GM19023 (cell line): ENCODE measurements at regions not wholly inside any gene's neighbourhood (a gene's known extent, or its start where the extent isn't known, plus 50 kb on each side); places are given as distances from the start of the nearest gene placed in this dataset.

Source experiments
- ATAC-seq: cut with Tn5 transposase; IDR thresholded peaks from one replicate; pipeline ENCODE4 v1.9.1; 2021; ENCODE audit warnings: mild to moderate bottlenecking, moderate library complexity; ENCODE audit not compliant: unreplicated experiment

DNA sequence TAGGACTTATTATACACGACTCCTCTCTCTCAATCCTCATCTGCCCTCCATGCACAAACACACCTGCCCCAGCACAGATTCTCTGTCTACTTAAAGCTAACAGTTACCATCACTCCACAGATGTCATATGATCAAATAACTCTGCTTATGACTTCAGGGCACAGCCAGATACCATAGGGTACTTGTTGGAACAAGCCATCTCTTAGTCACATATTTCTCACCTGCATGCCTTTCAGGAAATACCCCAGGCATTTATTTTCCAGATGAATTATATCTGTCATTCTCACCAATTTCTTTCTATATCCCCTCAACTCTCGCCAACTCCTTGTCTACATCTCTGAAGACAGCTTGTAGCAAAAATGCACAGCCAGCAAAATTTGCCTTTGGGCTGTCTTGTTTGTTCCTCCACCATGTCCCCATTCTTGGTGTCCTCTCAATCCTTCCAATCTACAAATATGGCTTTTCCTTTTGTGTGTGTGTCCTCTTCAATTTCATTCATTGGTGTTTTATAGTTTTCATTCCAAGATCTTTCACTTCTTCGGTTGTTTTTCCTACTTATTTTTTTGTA lies 353.9 kb upstream of the CAMK1G start:
- no peak for ATAC-seq

DNA sequence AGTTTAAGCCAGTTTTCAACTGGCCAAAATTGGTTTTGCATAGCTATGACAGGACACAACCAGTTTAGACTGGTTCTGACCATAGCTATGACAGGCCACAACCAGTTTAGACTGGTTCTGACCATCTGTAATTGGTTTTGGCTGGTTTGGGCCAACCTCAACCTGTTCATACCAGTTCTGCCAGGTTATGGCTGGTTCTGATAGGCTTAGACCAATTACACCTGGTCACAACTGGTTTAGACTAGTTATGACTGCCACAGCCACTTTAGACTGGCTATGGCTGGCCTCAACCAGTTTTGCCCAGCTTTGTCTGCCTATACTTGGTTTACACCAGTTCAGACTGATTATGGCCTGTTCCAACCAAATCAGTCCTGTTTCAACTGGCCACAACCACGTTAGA lies 353.2 kb upstream of the CAMK1G start:
- ATAC-seq = no peak

DNA sequence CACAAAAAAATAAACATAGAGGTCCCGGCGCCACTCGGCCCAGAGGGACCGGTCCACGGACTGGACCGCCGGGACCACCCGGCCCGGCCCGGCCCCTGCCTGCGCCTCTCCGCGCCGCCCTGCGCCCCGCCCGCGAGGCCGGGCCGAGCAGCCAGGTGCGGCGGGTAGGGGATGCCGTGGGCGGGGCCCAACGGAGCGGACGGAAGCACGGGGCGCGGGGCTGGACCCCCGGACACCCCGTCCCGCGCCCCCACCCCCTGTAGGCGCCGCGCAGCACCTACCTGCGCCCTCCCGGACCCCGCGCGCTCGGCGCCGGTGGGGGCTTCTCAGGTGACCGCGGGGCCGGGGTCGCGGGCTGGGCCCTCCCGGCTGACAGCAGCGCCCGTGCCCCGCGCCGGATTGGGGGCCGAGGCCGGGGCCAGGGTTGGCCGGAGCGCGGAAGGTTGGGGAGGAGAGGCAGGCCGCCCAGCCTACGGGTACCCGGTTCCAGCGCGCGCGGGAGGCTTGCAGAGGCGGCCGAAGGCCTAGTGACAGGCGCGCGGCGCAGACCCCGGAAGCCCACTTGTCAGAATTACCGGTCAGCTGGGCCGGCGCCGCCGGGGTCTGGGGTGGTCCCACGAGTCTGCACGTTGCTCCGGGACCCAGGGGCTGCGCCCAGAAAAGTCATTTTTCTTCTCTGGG lies 351.9 kb upstream of the CAMK1G start:
- no peak for ATAC-seq

DNA sequence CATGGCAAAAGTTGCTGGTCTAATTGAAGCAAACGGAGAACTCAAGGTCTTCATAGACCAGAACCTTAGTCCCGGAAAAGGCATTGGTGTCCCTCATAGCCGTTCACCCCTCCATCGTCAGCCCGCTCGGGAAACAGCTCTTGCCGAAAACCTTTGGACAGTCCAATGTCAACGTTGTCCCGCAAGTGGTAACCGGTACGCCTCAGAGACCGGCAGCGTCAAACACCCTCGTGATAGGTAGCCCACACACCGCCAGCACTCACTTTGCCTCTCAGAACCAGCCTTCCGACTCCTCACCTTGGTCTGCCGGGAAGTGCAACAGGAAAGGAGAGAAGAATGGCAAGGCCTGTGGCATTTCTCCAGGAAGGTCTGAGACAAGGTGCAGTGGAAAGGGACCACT lies 351.3 kb upstream of the CAMK1G start:
- no peak for ATAC-seq

DNA sequence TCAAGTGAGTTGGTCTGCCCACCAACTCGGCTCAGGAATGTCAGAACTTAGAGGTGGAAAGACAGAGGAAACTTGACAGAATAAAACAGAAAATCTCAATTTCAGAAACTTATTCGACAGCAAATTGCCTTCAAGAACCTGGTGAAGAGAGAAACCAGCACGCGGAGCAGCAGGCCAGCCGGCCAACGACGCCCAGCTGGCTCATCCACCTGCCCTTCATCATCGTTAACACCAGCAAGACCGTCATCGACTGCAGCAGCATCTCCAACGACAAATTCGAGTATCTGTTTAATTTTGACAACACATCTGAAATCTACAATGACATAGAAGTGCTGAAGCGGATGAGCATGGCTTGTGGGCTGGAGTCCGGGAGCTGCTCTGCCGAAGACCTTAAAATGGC lies 350.8 kb upstream of the CAMK1G start:
- no peak for ATAC-seq

DNA sequence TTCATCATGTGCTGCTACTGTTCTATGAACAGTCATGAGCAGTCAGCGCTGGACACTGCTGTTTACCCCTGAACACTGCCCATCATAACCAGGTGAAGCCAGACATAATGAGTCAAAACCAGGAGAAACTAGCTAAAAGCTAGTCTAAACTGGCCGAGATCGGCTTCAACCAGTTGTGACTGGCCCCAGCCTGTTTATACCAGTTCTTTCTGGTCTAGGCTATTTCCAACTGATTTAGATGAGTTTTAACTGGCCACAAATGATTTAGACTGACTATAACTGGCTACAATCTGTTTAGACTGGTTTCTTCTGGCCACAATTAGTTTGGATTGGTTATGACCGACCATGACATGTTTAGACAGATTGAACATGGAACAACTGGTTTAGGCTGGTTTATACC lies 348.3 kb upstream of the CAMK1G start:
- ATAC-seq = no peak

DNA sequence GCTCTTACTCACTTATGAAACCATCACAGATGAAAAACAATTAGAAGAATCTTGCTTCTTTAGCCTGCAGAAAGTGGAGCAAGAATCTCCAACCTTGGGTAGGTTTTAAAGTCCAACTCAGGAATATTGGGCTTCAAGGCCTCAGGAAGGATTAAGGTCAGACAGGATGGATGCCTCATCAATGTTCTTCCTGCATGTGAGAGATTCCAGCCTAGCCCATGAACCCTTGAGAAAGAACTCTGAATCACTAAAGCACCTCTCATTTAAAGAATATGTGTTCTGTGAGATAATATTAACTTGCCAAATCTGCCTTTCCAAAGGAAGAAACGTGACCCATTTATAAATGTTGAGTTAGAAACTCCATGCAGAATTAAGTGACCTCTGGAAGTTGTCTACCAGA lies 345.2 kb upstream of the CAMK1G start:
- ATAC-seq = no peak

DNA sequence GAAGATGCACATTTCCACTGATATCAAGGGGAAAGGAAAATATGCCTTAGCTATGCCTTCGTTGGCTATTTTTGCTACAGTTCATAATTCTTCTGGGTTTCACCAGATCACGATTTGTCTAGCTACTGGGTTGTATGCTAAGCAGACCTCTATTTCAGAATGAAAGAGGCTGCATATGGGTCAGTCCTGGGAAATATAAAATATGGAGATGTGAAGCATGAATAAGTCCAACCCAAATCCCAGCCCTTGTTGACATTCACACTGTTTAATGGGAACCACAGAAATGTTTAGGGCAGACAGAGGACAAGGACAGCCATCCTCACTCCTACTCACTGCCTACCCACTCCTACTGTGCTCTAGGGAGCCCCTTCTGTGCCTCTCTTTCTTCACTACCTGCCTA lies 343.2 kb upstream of the CAMK1G start:
- ATAC-seq = no peak

DNA sequence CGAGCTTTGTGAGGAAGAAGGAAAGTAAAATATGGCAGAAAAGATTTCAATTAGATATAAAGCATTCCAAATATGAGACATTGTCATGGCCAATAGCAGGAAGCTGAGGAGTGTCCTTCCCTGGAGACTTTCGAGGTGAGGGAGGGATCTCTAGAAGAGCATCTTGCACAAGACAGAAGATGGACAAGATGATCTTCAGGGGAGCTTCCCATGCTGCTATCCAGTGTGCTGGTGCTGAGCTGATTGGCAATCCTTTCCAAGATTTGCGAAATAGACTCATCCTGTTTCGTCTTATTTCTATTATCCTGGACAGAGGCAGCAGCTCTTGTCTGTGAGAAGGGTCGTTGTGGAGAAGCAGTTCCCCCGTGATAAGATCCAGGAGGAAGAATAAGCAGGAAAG lies 342.0 kb upstream of the CAMK1G start:
- ATAC-seq = no peak

DNA sequence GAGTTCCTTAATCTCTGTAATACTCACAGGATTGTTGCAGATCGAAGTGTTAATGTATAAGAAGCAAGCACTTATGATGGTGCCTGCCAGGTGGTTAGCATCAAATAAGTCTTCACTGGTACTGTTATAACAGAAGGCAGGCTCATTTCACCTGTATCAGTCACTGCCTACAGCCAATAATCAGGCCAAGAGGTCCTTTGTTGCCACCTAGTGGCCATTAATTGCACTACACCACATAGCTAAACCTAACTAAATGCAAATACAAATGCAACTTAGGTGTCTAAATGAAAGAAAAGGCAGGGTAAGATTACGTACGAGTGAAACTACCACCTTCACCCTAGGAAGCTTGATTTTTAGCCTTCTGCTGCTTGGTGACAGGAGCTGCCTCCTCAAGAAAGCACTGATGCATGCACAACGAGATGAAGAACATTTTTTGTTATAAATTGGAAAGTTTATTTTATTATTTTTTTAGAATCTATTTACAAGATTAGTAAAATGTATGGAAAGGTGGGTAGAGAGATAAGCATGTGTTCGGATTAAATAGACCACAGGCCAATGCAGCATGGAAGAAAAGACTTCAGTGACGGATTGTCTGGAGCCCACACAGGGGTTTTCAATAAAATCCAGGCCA lies 334.8 kb upstream of the CAMK1G start:
- ATAC-seq = peak; percentile 85

DNA sequence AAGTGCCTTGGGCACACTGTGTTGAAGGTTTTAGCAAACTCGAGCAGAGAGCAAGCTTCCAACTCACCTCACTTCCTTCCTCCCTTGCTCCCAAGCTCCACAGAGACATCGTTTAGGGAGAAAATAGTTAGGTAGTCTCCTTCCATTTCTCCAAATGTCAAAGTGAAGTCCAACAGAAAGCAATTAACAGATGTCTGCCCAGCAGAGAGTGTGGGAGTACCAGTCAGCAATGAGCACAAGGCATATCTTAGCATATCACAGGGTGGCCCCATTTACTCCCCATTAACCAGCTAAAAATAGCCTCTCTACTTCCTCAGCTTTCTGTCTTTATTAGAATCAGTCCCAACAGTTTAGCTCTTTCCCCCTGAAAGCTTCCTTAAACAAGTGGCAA lies 334.2 kb upstream of the CAMK1G start:
- no peak for ATAC-seq

DNA sequence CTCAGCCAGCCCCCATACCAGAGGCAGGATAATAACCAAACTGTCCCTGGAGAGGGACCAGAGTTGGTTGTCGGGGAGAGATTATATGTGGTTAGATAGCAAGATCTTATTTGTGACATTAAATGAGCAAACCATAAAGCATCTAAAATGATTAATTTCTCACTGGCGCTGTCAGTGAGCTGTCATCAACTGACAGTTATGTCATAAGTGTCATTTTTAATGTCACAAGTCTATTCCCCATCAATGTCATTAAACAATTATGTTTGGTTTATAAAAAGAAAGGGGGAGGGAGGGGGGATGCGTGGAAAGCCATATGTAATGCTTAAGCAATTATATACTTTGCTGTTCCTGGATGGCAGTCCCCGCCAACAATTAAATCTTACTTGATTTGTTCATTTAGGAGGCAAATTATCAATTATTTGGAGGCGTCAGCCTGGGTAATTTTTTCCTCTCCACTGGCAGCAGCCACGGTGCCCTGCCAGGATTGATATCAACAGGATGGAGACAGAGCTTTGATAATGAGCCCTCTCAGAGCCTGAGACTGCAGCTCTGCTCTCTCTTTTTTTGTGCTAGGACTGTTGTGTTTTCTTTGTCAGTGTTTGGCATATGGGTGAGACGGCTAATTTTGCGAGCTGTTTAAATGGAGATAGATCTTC lies 333.6 kb upstream of the CAMK1G start:
- no peak for ATAC-seq

DNA sequence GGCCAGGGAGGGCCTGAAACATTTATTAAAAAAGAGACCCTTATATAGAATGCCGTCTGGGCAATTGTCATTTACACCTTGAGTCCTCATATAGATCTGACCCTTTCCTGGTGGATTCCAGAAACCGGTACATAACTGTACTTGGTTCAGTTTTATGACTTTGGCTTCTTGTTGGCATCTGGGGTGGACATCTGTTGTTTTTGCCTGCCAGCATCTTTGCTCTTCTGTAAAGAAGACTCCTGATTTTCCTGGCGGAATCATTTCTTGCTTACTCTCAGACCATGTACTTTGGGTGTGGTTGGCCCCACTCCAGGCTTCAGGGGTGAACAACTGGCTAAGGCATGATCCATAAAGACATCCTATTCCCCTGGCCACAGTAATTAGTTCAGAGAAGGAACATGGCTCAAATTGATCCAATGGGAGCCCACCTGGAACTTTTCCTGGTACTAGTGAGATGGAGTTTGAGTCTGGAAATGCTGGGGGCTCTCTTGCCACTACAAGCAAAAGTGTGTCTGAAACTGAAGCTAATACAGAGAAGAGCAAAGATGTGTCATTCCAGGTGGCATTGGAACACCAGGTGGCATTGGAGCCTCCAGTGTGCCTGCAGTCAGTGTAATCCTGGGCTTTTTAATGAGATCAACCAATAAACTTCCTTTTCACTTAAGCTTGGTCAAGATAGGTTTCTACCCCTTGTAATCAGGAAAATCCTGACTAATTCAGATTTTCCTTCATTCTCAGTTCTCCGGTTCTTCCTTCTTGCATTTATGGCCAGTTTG lies 332.5 kb upstream of the CAMK1G start:
- no peak for ATAC-seq

DNA sequence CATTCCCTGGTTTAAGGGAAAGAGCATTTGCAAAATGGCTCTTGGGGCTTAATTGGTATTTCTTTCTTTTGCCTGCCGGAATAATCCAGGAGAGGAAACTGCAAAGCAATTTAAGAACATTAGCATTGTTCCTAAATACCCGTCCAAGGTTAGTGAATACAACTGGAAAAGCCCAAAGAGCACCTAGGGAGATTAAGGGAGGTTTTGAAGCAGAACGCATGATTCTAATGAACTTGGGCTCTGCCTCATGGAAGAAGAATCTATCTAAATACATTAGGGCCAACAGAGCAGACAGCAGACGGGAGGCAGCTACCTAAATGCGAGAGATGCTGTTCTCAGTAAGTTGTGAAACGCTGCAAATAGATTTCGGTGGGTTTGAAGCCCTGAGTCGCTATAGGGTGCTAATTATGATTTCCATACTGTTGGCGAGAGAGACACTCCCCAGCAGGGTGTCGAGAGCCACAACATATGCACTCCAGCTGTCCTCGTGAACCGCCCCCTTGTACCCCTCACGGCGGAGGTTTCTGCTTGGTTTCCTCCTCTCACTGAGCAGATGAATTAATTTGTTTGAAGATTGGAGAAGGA lies 326.7 kb upstream of the CAMK1G start:
- ATAC-seq = no peak

DNA sequence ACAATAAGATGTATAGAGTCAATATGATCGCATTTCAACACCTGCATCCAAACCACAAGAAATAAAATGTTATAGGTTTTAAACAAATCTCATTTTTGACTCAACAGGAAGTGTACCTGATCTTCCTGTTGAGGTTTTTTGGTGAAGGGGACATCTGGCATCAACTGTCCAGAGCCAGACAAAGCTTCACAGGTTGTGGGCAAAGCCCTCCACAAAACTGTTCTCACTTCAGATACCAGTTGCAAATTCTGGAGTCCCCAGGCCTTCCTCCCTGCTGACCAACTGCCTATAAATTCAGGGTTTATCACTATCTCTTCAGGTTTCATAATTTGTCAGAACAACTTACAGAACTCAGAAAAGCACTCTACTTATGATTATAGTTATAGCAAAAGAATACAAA lies 326.1 kb upstream of the CAMK1G start:
- ATAC-seq = no peak

DNA sequence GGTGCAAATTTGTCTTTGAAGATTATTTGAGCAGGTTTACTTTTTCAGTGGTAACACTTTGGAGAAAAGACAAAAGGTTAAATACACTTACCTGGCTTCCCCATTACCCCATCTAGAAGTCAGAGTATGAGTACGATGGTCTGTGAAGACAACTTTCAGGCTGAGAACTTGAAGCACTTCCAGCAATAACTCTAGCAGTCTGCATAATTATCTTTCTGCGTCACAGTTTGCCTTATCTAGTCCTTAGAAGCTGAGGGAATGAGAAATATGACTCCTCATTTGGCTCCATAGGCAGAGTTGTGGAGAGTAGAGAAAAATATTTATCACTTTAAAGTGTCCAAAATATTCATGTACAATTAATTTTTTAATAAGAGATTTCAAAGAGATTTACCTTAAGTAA lies 323.4 kb upstream of the CAMK1G start:
- no peak for ATAC-seq

DNA sequence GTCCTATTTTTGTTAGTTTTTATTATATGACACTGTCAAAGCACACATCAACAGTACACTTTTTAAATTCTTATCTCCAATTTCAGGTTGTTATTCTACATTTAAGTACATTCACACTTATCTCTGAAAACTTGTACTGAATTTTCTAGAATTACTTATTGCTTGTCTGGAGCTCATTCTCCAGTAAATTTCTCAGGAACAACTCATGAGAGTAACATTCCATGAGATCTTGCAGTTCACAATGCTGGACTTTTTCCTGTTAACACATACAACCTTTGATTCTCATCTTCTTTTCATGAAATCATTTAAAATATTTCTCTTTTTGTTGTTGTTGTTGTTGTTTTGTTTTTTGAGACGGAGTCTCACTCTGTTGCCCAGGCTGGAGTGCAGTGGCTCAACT lies 320.9 kb upstream of the CAMK1G start:
- no peak for ATAC-seq

DNA sequence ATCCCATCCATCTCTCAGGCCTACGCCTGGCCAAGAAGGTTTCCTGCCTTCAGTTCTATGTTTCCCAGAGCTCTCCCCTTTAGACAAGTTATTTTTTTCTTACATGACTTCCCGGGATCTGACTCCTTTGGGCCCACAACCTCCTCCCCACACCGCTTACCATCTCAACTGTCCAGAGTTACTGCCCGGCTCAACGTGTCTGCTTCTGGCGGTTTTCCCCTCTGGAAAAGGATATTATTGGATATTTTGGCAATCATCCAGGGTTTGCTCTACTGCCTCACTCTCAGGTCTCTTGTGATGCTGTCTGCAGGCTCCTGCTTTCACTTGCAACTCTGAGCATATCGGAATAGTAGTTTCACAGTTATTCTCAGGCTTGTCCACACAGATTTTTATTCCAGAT lies 318.2 kb upstream of the CAMK1G start:
- no peak for ATAC-seq

DNA sequence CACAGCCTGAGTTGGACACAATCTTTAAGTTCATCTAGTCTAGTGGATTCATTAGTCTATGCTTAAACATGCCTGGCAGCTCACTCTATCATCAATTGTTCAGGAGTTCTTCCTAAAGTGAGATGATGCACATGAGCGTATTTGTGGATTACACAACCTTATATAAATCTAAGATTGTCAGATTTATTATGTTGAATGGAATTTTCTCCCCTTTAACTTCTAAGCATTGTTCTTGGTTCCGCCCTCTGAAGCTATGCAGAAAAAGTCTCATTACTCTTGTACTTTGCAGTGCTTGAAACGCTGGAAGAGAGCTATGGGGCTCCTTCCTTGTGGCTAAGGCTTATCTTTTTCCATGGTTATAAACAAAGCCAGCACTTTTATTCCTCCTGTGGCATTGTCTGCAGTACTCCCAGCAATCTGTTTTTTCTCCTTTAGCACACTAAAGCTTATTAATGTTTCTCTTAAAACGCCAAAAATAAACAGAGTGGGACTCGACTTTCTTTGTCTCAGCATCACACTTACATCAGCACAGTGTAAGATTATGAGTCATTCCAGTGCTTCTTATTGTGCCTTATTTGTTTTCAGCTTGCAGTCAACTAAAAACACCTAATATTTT lies 316.8 kb upstream of the CAMK1G start:
- ATAC-seq = no peak

DNA sequence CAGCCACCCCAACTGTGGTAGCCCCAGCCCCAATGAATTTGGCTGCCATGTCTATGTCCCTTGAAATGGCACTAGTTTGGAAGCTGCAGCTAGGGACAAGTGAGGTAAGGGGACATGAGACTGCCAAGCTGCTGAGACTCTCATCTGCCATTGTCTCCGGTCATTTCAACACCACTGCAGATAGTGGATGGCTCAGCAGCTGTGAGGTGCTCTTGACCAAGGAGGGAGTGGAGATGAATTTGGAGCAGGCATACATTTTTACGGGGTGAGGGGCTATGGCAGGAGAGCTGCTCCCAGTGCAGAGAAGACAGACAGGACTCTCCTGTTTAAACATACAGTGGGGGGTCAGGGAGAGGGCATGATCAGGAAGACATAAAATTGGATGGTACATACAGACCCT lies 315.5 kb upstream of the CAMK1G start:
- ATAC-seq = no peak

DNA sequence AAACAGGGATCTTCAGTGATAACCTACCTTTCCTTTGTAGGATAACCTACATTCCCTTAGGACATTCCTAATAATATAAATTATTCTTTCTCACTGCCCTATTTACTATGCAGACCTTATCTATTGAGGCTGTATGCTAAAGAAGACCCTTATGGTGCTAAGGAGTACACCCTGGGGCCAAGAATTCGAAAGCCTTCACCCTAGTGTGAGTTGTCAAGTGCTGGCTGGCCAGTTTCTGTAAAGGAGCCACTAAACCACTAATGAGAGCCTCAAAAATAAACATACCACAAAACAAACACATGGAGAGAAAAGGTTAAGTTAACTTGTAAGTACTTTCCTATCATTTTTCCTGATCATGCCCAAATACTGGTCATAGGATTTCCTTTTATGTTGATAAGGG lies 315.0 kb upstream of the CAMK1G start:
- ATAC-seq = no peak
